Gastroesophageal sphincter (tissue), 3 donors: ENCODE measurements at regions not wholly inside any gene's neighbourhood (a gene's known extent, or its start where the extent isn't known, plus 50 kb on each side); places are given as distances from the start of the nearest gene placed in this dataset.

ENCODE experiments used
- POLR2AphosphoS5 ChIP-seq: sonication (generic); formaldehyde crosslinking; IDR thresholded peaks from one replicate; pipeline ENCODE4 v1.6.1; 2017; ENCODE audit warnings: antibody characterized with exemption
- TF ChIP-seq, protein P1 (sequence below), 4 experiments: fragments of 200-600 bp in 2 of 4; fragments of 450-650 bp in 2 of 4; sonication (generic) in 1 of 4; IDR thresholded peaks; one replicate each; pipeline ENCODE4 v1.5.1; 2017 to 2019; ENCODE audit warnings: antibody characterized with exemption in 4 of 4, mild to moderate bottlenecking in 2 of 4, moderate library complexity in 2 of 4

DNA sequence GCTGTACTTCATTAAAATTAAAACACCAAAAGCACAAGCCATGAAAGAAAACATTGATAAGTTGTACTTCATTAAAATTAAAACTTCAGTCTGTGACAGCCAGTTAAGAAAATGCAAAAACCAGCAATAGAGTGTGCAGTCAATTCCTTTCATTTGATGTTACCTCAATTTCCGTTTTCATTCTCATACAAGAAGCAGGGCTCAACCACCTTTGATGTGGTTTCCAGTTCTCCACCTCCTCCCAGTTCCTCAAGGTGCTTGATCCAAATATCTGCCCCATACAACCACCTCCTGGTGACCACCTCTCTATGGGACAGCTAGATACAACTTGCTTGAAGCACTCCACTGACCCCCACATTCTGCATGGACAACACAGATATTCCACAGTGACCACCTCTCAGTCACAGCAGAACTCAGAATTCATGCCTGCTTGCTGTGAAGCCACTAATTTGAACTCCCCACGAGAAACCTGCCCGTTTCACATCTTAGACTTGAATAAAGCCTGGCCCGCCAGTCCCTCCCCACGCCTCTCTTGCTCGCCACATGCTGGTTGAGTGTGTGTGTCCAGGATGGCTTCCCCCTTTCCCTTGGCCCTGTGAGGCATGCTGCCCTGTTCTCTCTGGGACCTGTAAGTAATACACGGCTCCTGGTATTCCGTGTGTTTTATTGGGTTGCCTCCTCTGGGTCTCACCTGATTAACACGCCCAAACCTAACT is 66.1 kb downstream of the FAM50B start:
- TF ChIP-seq, protein P1, sequence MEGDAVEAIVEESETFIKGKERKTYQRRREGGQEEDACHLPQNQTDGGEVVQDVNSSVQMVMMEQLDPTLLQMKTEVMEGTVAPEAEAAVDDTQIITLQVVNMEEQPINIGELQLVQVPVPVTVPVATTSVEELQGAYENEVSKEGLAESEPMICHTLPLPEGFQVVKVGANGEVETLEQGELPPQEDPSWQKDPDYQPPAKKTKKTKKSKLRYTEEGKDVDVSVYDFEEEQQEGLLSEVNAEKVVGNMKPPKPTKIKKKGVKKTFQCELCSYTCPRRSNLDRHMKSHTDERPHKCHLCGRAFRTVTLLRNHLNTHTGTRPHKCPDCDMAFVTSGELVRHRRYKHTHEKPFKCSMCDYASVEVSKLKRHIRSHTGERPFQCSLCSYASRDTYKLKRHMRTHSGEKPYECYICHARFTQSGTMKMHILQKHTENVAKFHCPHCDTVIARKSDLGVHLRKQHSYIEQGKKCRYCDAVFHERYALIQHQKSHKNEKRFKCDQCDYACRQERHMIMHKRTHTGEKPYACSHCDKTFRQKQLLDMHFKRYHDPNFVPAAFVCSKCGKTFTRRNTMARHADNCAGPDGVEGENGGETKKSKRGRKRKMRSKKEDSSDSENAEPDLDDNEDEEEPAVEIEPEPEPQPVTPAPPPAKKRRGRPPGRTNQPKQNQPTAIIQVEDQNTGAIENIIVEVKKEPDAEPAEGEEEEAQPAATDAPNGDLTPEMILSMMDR (IDR thresholded peaks at IDR 0.05), result no peak
- no peak for TF ChIP-seq POLR2AphosphoS5
